GM13976 (cell line): ENCODE measurements at regions not wholly inside any gene's neighbourhood (a gene's known extent, or its start where the extent isn't known, plus 50 kb on each side); places are given as distances from the start of the nearest gene placed in this dataset.

ENCODE experiments used
- DNase-seq: peaks from one replicate; pipeline ENCODE4 v3.0.0; 2012; ENCODE audit warnings: low spot score
- CTCF ChIP-seq: IDR thresholded peaks from 2 replicates; pipeline ENCODE4 v1.5.1; 2012; ENCODE audit warnings: borderline replicate concordance, mild to moderate bottlenecking; ENCODE audit not compliant: insufficient read depth; ENCODE audit errors: extremely low read depth, missing control alignments, control extremely low read depth
- in situ Hi-C: fragments of 300-500 bp; cut with MboI; formaldehyde crosslinking; loops from one replicate; pipeline ENCODE4 v1.12.0; 2022; ENCODE audit warnings: low sequenced_read_pairs, mixed read lengths, inconsistent platforms; ENCODE audit not compliant: unreplicated experiment

GRCh38 chr17:69605571-69605970, 191.1 kb downstream of the MAP2K6 start:
- TF ChIP-seq CTCF: no peak
- in situ Hi-C loops: no loop called here
- DNase-seq: no peak

GRCh38 chr17:69606142-69606800, 191.8 kb downstream of the MAP2K6 start:
- no peak for DNase-seq
- TF ChIP-seq CTCF: no peak
- in situ Hi-C loops: no loop called here

GRCh38 chr17:69607162-69607834, 192.8 kb downstream of the MAP2K6 start:
- peak; percentile 67 for TF ChIP-seq CTCF
- in situ Hi-C loops: no loop called here
- DNase-seq: peak; percentile 48

GRCh38 chr17:69608141-69608540, 193.6 kb downstream of the MAP2K6 start:
- no peak for DNase-seq
- in situ Hi-C loops: no loop called here
- no peak for TF ChIP-seq CTCF

- no peak for TF ChIP-seq CTCF
- in situ Hi-C loops: no loop called here
- no peak for DNase-seq
Observed at GRCh38 chr17:69608808-69609472, 194.4 kb downstream of the MAP2K6 start.

- peak; percentile 53 for TF ChIP-seq CTCF
- DNase-seq: no peak
- in situ Hi-C loops: no loop called here
Observed at GRCh38 chr17:69609473-69610305, 195.2 kb downstream of the MAP2K6 start.
